ENCODE measurements at regions not wholly inside any gene's neighbourhood (a gene's known extent, or its start where the extent isn't known, plus 50 kb on each side); places are given as distances from the start of the nearest gene placed in this dataset.

- Histone ChIP-seq H3K4me1 (ENCODE audit: insufficient read depth, low read length) (no peaks in the 10 kb centered on the region), H3K4me3 (ENCODE audit: insufficient read depth, low read depth, low read length) (no peak overlapping the region), H3K4me2 (ENCODE audit: low read length) (no peak overlapping the region), H3K27ac (ENCODE audit: low read depth, low read length) (no peak overlapping the region), H3K79me2 (ENCODE audit: insufficient read depth, low read length) (no peaks in the 10 kb centered on the region), H4K20me1 (ENCODE audit: insufficient read depth, low read length) (no peaks in the 10 kb centered on the region), H3K9me3 (ENCODE audit: insufficient read depth, low read depth, low read length) (no peaks in the 10 kb centered on the region), H3K36me3 (ENCODE audit: insufficient read depth, low read length) (no peaks in the 10 kb centered on the region), H2AFZ (ENCODE audit: low read depth, low read length) (no peak overlapping the region), H3K9ac (ENCODE audit: low read length) (no peak overlapping the region), H3K27me3 (ENCODE audit: insufficient read depth, low read length) (no peaks in the 10 kb centered on the region)
- TF ChIP-seq EZH2 (IDR thresholded peaks at IDR 0.05; ENCODE audit: insufficient read depth, low read length) (no peak), CTCF (IDR thresholded peaks at IDR 0.05; ENCODE audit: insufficient read depth, low read depth, low read length) (no peak)
- Mint-ChIP-seq H3K36me3 (ENCODE audit: low read depth, unreplicated experiment) (no peaks in the 10 kb centered on the region), H3K27me3 (ENCODE audit: low read depth, unreplicated experiment) (peaks cover 4% of the 10 kb centered on the region), H3K9me3 (ENCODE audit: unreplicated experiment) (no peaks in the 10 kb centered on the region), H3K4me1 (ENCODE audit: low read depth, unreplicated experiment) (no peaks in the 10 kb centered on the region), H3K27ac (ENCODE audit: unreplicated experiment) (no peak overlapping the region), H3K4me3 (ENCODE audit: unreplicated experiment) (no peak overlapping the region)
- FAIRE-seq = no peak
- DNase-seq (ENCODE audit: low read depth) = no peak
Measured at GRCh38 chr6:98687752-98688151, 146.6 kb upstream of the POU3F2 start.

GRCh38 chr6:98695091-98695801 lies 139.1 kb upstream of the POU3F2 start:
- no peaks in the 10 kb centered on the region for H3K27me3 ChIP-seq (ENCODE audit: insufficient read depth, low read length)
- Mint-ChIP-seq H3K4me3 (ENCODE audit: unreplicated experiment) (no peak overlapping the region), H3K27me3 (ENCODE audit: low read depth, unreplicated experiment) (peaks cover 4% of the 10 kb centered on the region), H3K36me3 (ENCODE audit: low read depth, unreplicated experiment) (no peaks in the 10 kb centered on the region), H3K27ac (ENCODE audit: unreplicated experiment) (no peak overlapping the region), H3K9me3 (ENCODE audit: unreplicated experiment) (no peaks in the 10 kb centered on the region), H3K4me1 (ENCODE audit: low read depth, unreplicated experiment) (no peaks in the 10 kb centered on the region)
- no peak for DNase-seq (ENCODE audit: low read depth)
- no peak overlapping the region for H3K27ac ChIP-seq (ENCODE audit: low read depth, low read length)
- no peak for TF ChIP-seq EZH2 (IDR thresholded peaks at IDR 0.05; ENCODE audit: insufficient read depth, low read length)
- TF ChIP-seq CTCF (IDR thresholded peaks at IDR 0.05; ENCODE audit: insufficient read depth, low read depth, low read length) = no peak
- no peak overlapping the region for H3K4me3 ChIP-seq (ENCODE audit: insufficient read depth, low read depth, low read length)
- H4K20me1 ChIP-seq (ENCODE audit: insufficient read depth, low read length) = no peaks in the 10 kb centered on the region
- H3K79me2 ChIP-seq (ENCODE audit: insufficient read depth, low read length) = no peaks in the 10 kb centered on the region
- H3K4me1 ChIP-seq (ENCODE audit: insufficient read depth, low read length) = no peaks in the 10 kb centered on the region
- no peak overlapping the region for H2AFZ ChIP-seq (ENCODE audit: low read depth, low read length)
- no peaks in the 10 kb centered on the region for H3K36me3 ChIP-seq (ENCODE audit: insufficient read depth, low read length)
- FAIRE-seq = no peak
- no peaks in the 10 kb centered on the region for H3K9me3 ChIP-seq (ENCODE audit: insufficient read depth, low read depth, low read length)
- H3K4me2 ChIP-seq (ENCODE audit: low read length) = no peak overlapping the region
- H3K9ac ChIP-seq (ENCODE audit: low read length) = no peak overlapping the region

GRCh38 chr6:98711380-98711779 lies 123.0 kb upstream of the POU3F2 start:
- Histone ChIP-seq H3K9ac (ENCODE audit: low read length) (no peak overlapping the region), H3K4me2 (ENCODE audit: low read length) (no peak overlapping the region), H3K4me3 (ENCODE audit: insufficient read depth, low read depth, low read length) (no peak overlapping the region), H3K36me3 (ENCODE audit: insufficient read depth, low read length) (no peaks in the 10 kb centered on the region), H2AFZ (ENCODE audit: low read depth, low read length) (no peak overlapping the region), H3K9me3 (ENCODE audit: insufficient read depth, low read depth, low read length) (no peaks in the 10 kb centered on the region), H3K27me3 (ENCODE audit: insufficient read depth, low read length) (no peaks in the 10 kb centered on the region), H3K27ac (ENCODE audit: low read depth, low read length) (no peak overlapping the region), H3K79me2 (ENCODE audit: insufficient read depth, low read length) (no peaks in the 10 kb centered on the region), H3K4me1 (ENCODE audit: insufficient read depth, low read length) (no peaks in the 10 kb centered on the region), H4K20me1 (ENCODE audit: insufficient read depth, low read length) (no peaks in the 10 kb centered on the region)
- TF ChIP-seq EZH2 (IDR thresholded peaks at IDR 0.05; ENCODE audit: insufficient read depth, low read length) (no peak), CTCF (IDR thresholded peaks at IDR 0.05; ENCODE audit: insufficient read depth, low read depth, low read length) (no peak)
- no peak for FAIRE-seq
- Mint-ChIP-seq H3K27me3 (ENCODE audit: low read depth, unreplicated experiment) (no peaks in the 10 kb centered on the region), H3K4me1 (ENCODE audit: low read depth, unreplicated experiment) (peaks cover 3% of the 10 kb centered on the region), H3K27ac (ENCODE audit: unreplicated experiment) (no peak overlapping the region), H3K9me3 (ENCODE audit: unreplicated experiment) (peaks cover 2% of the 10 kb centered on the region), H3K4me3 (ENCODE audit: unreplicated experiment) (no peak overlapping the region), H3K36me3 (ENCODE audit: low read depth, unreplicated experiment) (no peaks in the 10 kb centered on the region)
- DNase-seq (ENCODE audit: low read depth) = no peak
